SJCRH30 (cell line): ENCODE measurements at regions not wholly inside any gene's neighbourhood (a gene's known extent, or its start where the extent isn't known, plus 50 kb on each side); places are given as distances from the start of the nearest gene placed in this dataset.

ENCODE experiments used
- DNase-seq, 2 experiments: peaks; one replicate each; pipeline ENCODE4 v3.0.0-alpha.2; 2015 to 2020
- H3K27ac ChIP-seq: fragments of 250-450 bp; sonication (Bioruptor Pico); 2 replicates; pipeline ENCODE4 v1.5.1; 2020; ENCODE audit warnings: mild to moderate bottlenecking, moderate library complexity
- H3K27me3 ChIP-seq: fragments of 250-450 bp; sonication (Bioruptor Pico); 2 replicates; pipeline ENCODE4 v1.5.1; 2020; ENCODE audit warnings: mild to moderate bottlenecking, moderate library complexity
- H3K36me3 ChIP-seq: fragments of 250-450 bp; sonication (Bioruptor Pico); 2 replicates; pipeline ENCODE4 v1.5.1; 2020; ENCODE audit warnings: mild to moderate bottlenecking, moderate library complexity
- H3K4me1 ChIP-seq: fragments of 250-450 bp; sonication (Bioruptor Pico); 2 replicates; pipeline ENCODE4 v1.5.1; 2020; ENCODE audit warnings: mild to moderate bottlenecking, moderate library complexity
- H3K4me3 ChIP-seq: fragments of 250-450 bp; sonication (Bioruptor Pico); 2 replicates; pipeline ENCODE4 v1.5.1; 2020; ENCODE audit warnings: mild to moderate bottlenecking, moderate library complexity
- H3K9me3 ChIP-seq: fragments of 250-450 bp; sonication (Bioruptor Pico); replicated peaks from 2 replicates; pipeline ENCODE4 v1.5.1; 2020; ENCODE audit warnings: mild to moderate bottlenecking, moderate library complexity

DNA sequence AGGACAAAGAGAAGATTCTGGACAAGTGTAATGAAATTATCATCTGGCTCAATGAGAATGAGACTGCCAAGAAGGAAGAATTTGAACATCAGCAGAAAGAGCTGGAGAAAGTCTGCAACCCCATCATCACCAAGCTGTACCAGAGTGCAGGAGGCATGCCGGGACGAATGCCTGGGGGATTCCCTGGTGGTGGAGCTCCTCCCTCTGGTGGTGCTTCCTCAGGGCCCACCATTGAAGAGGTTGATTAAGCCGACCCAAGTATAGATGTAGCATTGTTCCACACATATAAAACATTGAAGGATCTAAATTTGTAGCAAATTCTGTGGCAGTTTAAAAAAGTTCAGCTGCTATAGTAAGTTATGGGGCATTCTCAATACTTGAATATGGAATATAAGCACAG is 174.3 kb upstream of the CCND2 start:
- no peaks in the 10 kb centered on the region for H3K9me3 ChIP-seq
- no peak overlapping the region for H3K27ac ChIP-seq
- H3K4me1 ChIP-seq = peaks cover 10% of the 10 kb centered on the region
- no peaks in the 10 kb centered on the region for H3K27me3 ChIP-seq
- no peaks in the 10 kb centered on the region for H3K36me3 ChIP-seq
- H3K4me3 ChIP-seq = no peak overlapping the region
- peak in 1 of 2 experiments; percentile 19 for DNase-seq

- Histone ChIP-seq H3K9me3 (no peaks in the 10 kb centered on the region; the same call in 1 of the 2 replicates), H3K36me3 (no peaks in the 10 kb centered on the region), H3K4me3 (no peak overlapping the region), H3K27me3 (no peaks in the 10 kb centered on the region), H3K27ac (no peak overlapping the region), H3K4me1 (peaks cover 12% of the 10 kb centered on the region)
- DNase-seq = no peak
These were observed 182.4 kb upstream of the CCND2 start for GRCh38 chr12:4091016-4091743.

DNA sequence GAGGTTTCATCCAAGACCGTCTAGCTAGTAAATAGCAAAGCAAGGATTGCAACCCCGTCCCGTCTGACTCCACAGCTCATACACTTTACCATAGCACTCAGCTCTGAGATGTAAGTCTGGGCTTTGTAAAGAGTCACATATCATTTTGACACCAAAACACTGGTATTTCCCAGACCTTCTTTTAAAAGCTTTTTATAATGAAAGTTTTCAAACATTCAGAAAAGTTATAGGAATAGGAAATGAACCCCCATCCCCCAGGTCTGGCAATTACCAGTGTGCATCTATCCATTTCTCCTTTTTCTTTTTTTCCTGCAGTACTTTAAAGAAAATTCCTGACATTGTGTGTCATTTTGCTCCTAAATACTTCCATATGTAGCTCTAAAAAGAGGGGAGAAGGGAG is 183.6 kb upstream of the CCND2 start:
- Histone ChIP-seq H3K4me3 (no peak overlapping the region), H3K4me1 (peaks cover 12% of the 10 kb centered on the region), H3K27me3 (no peaks in the 10 kb centered on the region), H3K9me3 (peaks cover 2% of the 10 kb centered on the region; the same call in 1 of the 2 replicates), H3K27ac (no peak overlapping the region), H3K36me3 (no peaks in the 10 kb centered on the region)
- no peak for DNase-seq

GRCh38 chr12:4089121-4089606 is 184.4 kb upstream of the CCND2 start:
- Histone ChIP-seq H3K27me3 (no peaks in the 10 kb centered on the region), H3K36me3 (no peaks in the 10 kb centered on the region), H3K4me3 (peak overlapping the region; percentile 31), H3K27ac (peak overlapping the region; percentile 52), H3K4me1 (peaks cover 12% of the 10 kb centered on the region), H3K9me3 (peaks cover 2% of the 10 kb centered on the region; the same call in 1 of the 2 replicates)
- peak; percentile 74 to 82 for DNase-seq

DNA sequence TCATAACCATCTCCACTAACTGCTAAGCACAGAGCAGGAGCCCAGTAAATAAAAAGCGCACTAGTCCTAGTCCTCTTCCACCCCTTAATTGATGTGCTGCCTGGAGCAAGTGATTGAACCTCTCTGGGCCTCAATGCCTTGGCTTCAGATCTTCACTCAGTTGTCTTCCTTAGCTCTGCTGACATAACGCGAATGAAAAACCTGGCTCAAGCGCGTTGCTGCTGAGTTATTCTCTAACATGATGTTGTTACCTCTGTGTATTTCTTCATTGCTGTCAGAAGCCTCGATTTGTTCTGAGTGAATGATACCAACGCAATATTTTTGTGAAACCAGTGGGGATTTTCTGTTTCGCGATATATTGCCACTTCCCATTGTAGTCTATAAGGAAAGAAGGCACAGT is 185.1 kb upstream of the CCND2 start:
- Histone ChIP-seq H3K36me3 (no peaks in the 10 kb centered on the region), H3K4me3 (no peak overlapping the region), H3K27me3 (no peaks in the 10 kb centered on the region), H3K27ac (peak overlapping the region; percentile 52), H3K9me3 (peaks cover 2% of the 10 kb centered on the region; the same call in 1 of the 2 replicates), H3K4me1 (peaks cover 12% of the 10 kb centered on the region)
- DNase-seq = no peak

- Histone ChIP-seq H3K36me3 (no peaks in the 10 kb centered on the region), H3K9me3 (peaks cover 2% of the 10 kb centered on the region; the same call in 1 of the 2 replicates), H3K4me3 (no peak overlapping the region), H3K4me1 (peaks cover 12% of the 10 kb centered on the region), H3K27me3 (no peaks in the 10 kb centered on the region), H3K27ac (no peak overlapping the region)
- DNase-seq = no peak
These were observed 187.1 kb upstream of the CCND2 start for GRCh38 chr12:4086481-4086880.

DNA sequence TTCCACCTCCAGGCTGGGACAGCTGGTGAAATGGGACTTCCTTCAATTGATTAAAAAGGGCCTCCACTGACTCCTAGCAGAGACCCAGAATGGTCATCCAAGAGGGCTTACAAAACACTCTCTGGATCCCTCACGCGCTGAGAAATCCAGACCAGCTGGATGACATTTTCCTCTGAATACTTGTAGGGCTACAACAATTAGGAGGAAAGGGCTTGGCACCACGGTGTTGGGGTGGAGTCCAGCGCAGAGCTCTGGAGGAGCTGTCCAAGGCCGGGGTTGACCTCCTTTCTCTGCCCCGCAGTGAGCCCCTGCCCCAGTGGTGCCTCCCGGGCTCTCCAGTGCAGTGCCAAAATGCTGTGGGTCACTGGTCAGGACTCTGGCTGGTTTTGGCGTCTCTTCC is 189.0 kb upstream of the CCND2 start:
- H3K4me3 ChIP-seq = no peak overlapping the region
- DNase-seq = no peak
- no peak overlapping the region for H3K27ac ChIP-seq
- no peaks in the 10 kb centered on the region for H3K36me3 ChIP-seq
- no peaks in the 10 kb centered on the region for H3K27me3 ChIP-seq
- H3K9me3 ChIP-seq = 0 out of 2 replicates have a peak, but pooled peaks cover 2% of the 10 kb centered on the region
- H3K4me1 ChIP-seq = peaks cover 8% of the 10 kb centered on the region

GRCh38 chr12:4082809-4083403 is 190.7 kb upstream of the CCND2 start:
- DNase-seq = no peak
- Histone ChIP-seq H3K4me1 (no peaks in the 10 kb centered on the region), H3K27me3 (no peaks in the 10 kb centered on the region), H3K36me3 (no peaks in the 10 kb centered on the region), H3K27ac (no peak overlapping the region), H3K9me3 (peaks cover 10% of the 10 kb centered on the region; the same call in 1 of the 2 replicates), H3K4me3 (no peak overlapping the region)

- Histone ChIP-seq H3K4me3 (no peak overlapping the region), H3K27ac (no peak overlapping the region), H3K36me3 (no peaks in the 10 kb centered on the region), H3K4me1 (no peaks in the 10 kb centered on the region), H3K9me3 (peaks cover 8% of the 10 kb centered on the region; the same call in 1 of the 2 replicates), H3K27me3 (no peaks in the 10 kb centered on the region)
- no peak for DNase-seq
These were observed 193.3 kb upstream of the CCND2 start for GRCh38 chr12:4080213-4080612.

- H3K36me3 ChIP-seq = no peaks in the 10 kb centered on the region
- H3K4me3 ChIP-seq = no peak overlapping the region
- no peak for DNase-seq
- no peak overlapping the region for H3K27ac ChIP-seq
- no peaks in the 10 kb centered on the region for H3K27me3 ChIP-seq
- peaks cover 8% of the 10 kb centered on the region for H3K9me3 ChIP-seq
- peaks cover 9% of the 10 kb centered on the region; the same call in 1 of the 2 replicates for H3K4me1 ChIP-seq
These were observed 199.4 kb upstream of the CCND2 start for GRCh38 chr12:4074129-4074528.

DNA sequence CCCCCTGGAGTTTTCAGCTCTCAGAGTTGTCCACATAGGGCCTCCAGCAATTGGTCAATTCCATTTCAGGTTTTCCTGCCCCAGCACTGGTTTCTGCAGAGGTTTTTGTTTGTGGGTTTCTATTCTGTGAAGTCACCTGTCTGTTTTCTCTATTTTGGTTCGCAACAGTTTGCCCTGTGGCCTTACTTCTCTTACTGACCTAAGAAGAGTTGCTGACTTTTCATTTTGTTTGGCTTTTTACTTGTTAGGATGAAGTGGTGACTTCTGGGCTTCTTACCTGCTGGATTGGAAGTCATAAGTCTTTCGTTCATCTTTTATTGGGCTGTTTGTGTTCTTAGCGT is 196.4 kb upstream of the PARP11 start:
- Histone ChIP-seq H3K4me1 (peaks cover 12% of the 10 kb centered on the region; the same call in 1 of the 2 replicates), H3K4me3 (no peak overlapping the region), H3K9me3 (no peaks in the 10 kb centered on the region; the same call in 1 of the 2 replicates), H3K36me3 (no peaks in the 10 kb centered on the region), H3K27ac (no peak overlapping the region), H3K27me3 (no peaks in the 10 kb centered on the region)
- DNase-seq = no peak

DNA sequence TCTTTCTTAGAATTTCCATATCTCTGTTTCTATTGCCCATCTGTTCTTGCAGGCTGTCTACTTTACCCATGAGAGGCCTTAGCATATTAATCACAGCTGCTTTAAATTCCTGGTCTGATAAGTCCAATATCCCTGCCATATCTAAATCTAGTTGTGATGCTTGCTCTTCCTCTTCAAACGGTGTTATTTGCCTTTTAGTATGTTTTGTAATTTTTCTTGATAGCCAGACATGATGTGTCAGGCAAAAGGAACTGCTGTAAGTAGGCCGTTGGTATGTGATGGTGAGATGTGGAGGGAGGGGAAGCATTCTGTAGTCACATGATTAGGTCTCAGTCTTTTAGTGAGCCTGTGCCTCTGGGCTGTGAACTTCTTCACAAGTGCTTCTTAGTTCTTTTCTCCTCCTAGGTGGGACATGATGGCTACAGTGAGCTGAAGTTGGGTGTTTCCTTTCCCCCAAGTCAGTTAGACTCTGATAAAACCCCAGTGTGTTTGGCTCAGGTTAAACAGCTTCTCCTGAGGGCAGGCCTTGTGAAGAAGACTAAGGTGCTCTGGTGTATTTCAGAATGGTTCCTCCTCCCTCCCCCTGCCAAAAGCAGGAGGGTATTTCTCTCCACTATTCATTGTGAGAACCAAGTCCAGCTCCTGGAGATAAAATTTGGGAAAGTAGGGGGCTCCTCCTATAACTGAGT is 195.9 kb upstream of the PARP11 start:
- Histone ChIP-seq H3K4me1 (peaks cover 12% of the 10 kb centered on the region; the same call in 1 of the 2 replicates), H3K9me3 (no peaks in the 10 kb centered on the region; the same call in 1 of the 2 replicates), H3K27me3 (no peaks in the 10 kb centered on the region), H3K36me3 (no peaks in the 10 kb centered on the region), H3K27ac (no peak overlapping the region), H3K4me3 (no peak overlapping the region)
- DNase-seq = no peak

GRCh38 chr12:4064008-4064407 is 190.8 kb upstream of the PARP11 start:
- Histone ChIP-seq H3K9me3 (no peaks in the 10 kb centered on the region), H3K27ac (no peak overlapping the region), H3K4me1 (peaks cover 1% of the 10 kb centered on the region; the same call in 1 of the 2 replicates), H3K27me3 (no peaks in the 10 kb centered on the region), H3K36me3 (no peaks in the 10 kb centered on the region), H3K4me3 (no peak overlapping the region)
- DNase-seq = no peak

GRCh38 chr12:4059898-4060568 is 186.8 kb upstream of the PARP11 start:
- no peaks in the 10 kb centered on the region for H3K27me3 ChIP-seq
- H3K9me3 ChIP-seq = no peaks in the 10 kb centered on the region
- no peak overlapping the region for H3K27ac ChIP-seq
- DNase-seq = no peak
- H3K4me3 ChIP-seq = no peak overlapping the region
- H3K36me3 ChIP-seq = no peaks in the 10 kb centered on the region
- H3K4me1 ChIP-seq = peaks cover 3% of the 10 kb centered on the region; the same call in 1 of the 2 replicates
